Gastroesophageal sphincter (tissue), 3 donors: ENCODE measurements at regions not wholly inside any gene's neighbourhood (a gene's known extent, or its start where the extent isn't known, plus 50 kb on each side); places are given as distances from the start of the nearest gene placed in this dataset.

Source experiments
- CTCF ChIP-seq, 4 experiments: fragments of 200-600 bp in 2 of 4; fragments of 450-650 bp in 2 of 4; sonication (generic) in 1 of 4; IDR thresholded peaks; one replicate each; pipeline ENCODE4 v1.5.1; 2017 to 2019; ENCODE audit warnings: antibody characterized with exemption in 4 of 4, mild to moderate bottlenecking in 2 of 4, moderate library complexity in 2 of 4
- POLR2AphosphoS5 ChIP-seq: sonication (generic); formaldehyde crosslinking; IDR thresholded peaks from one replicate; pipeline ENCODE4 v1.6.1; 2017; ENCODE audit warnings: antibody characterized with exemption

GRCh38 chr9:84179531-84179930 is 161.0 kb downstream of the SLC28A3 start:
- TF ChIP-seq POLR2AphosphoS5 (no peak), CTCF (IDR thresholded peaks at IDR 0.05) (no peak)
